MCF 10A (cell line): ENCODE measurements at regions not wholly inside any gene's neighbourhood (a gene's known extent, or its start where the extent isn't known, plus 50 kb on each side); places are given as distances from the start of the nearest gene placed in this dataset.

Experiments
- BruUV-seq: library from RNA; stranded (reverse); fragments of 400-500 nt; replicated peaks from 2 replicates; lab custom pipeline; 2021; lab: Mats Ljungman, UMichigan
- CTCF ChIA-PET: fragments of 300-600 bp; sonication (Branson Sonifier 250); formaldehyde crosslinking; extraction: SDS; loops from one replicate; lab custom pipeline; 2021; ENCODE audit warnings: antibody characterized with exemption, inconsistent platforms; lab: Yijun Ruan, JAX
- POLR2A ChIA-PET: fragments of 300-600, 350-650 bp; sonication (Branson Sonifier 250); formaldehyde crosslinking; extraction: SDS; loops from one replicate; lab custom pipeline; 2020; ENCODE audit warnings: antibody characterized with exemption, inconsistent platforms; lab: Yijun Ruan, JAX
- DNase-seq: peaks from one replicate; pipeline ENCODE4 v3.0.0-alpha.2; 2018; ENCODE audit not compliant: unreplicated experiment
- H3K27ac Mint-ChIP-seq: one replicate; pipeline ENCODE4 v1.8.0; 2022; ENCODE audit warnings: mild to moderate bottlenecking, low read depth, mixed read lengths; ENCODE audit not compliant: unreplicated experiment
- H3K27me3 Mint-ChIP-seq: one replicate; pipeline ENCODE4 v1.8.0; 2022; ENCODE audit warnings: mixed read lengths; ENCODE audit not compliant: insufficient read depth, unreplicated experiment
- H3K36me3 Mint-ChIP-seq: one replicate; pipeline ENCODE4 v1.8.0; 2022; ENCODE audit warnings: mild to moderate bottlenecking, moderate library complexity, mixed read lengths; ENCODE audit not compliant: insufficient read depth, unreplicated experiment
- H3K4me1 Mint-ChIP-seq: one replicate; pipeline ENCODE4 v1.8.0; 2022; ENCODE audit warnings: mixed read lengths; ENCODE audit not compliant: insufficient read depth, unreplicated experiment
- H3K4me3 Mint-ChIP-seq: one replicate; pipeline ENCODE4 v1.8.0; 2022; ENCODE audit warnings: mild to moderate bottlenecking, moderate library complexity, mixed read lengths; ENCODE audit not compliant: unreplicated experiment
- H3K9me3 Mint-ChIP-seq: one replicate; pipeline ENCODE4 v1.8.0; 2022; ENCODE audit warnings: mixed read lengths; ENCODE audit not compliant: unreplicated experiment
- CTCF ChIP-seq: fragments of 200-600 bp; IDR thresholded peaks from one replicate; pipeline ENCODE4 v1.8.0; 2022; ENCODE audit warnings: antibody characterized with exemption, mild to moderate bottlenecking; ENCODE audit not compliant: unreplicated experiment
- intact Hi-C: fragments of 100-400 bp; cut with micrococcal nuclease; formaldehyde crosslinking; loops from 2 replicates; pipeline ENCODE4 v1.14.1; 2022

GRCh38 chr13:104577071-104577815 is 1511.0 kb upstream of the SLC10A2 start:
- Mint-ChIP-seq H3K4me3 (no peak overlapping the region), H3K27ac (no peak overlapping the region), H3K9me3 (no peaks in the 10 kb centered on the region), H3K4me1 (no peaks in the 10 kb centered on the region), H3K36me3 (no peaks in the 10 kb centered on the region), H3K27me3 (no peaks in the 10 kb centered on the region)
- TF ChIP-seq CTCF, result no peak
- ChIA-PET CTCF (interaction anchor here (1.7 kb wide), 1 partner anchor 196 kb away, joined by 3 read pairs; no protein-coding TSS in a partner anchor), POLR2A (no interaction called here)
- no peak for DNase-seq
- intact Hi-C loops, result loop anchor here (10.0 kb wide), 1 partner anchor 628 kb away; no protein-coding TSS in a partner anchor
- BruUV-seq, result no TSS peak

DNA sequence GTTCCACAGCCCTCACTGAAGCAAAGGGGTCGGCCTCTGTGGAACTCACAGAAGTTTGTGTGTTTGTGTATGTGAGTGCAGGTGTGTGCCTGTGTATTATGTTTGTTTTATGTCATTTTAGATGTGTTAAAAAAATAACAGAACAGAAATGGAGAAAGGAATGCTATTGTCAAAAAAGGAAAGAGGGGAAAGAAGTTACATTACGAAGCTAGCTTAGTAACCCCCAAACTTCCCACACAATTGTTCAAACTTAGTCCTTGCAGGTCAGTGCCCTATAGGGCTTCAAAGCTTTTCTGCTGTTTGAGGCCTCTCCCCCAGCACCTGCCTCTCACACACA is 1505.6 kb upstream of the SLC10A2 start:
- no peaks in the 10 kb centered on the region for H3K36me3 Mint-ChIP-seq
- DNase-seq, result no peak
- CTCF ChIA-PET, result interaction anchor here (0.6 to 3.4 kb wide), 37 partner anchors 10 to 1991 kb away, joined by 3 to 43 read pairs (median 3); partner anchors contain the start of gene EFNB2
- no peak for TF ChIP-seq CTCF
- peak overlapping the region; percentile 62 for H3K4me3 Mint-ChIP-seq
- peaks cover 11% of the 10 kb centered on the region for H3K4me1 Mint-ChIP-seq
- BruUV-seq, result no TSS peak
- no peaks in the 10 kb centered on the region for H3K9me3 Mint-ChIP-seq
- POLR2A ChIA-PET, result interaction anchor here (0.7 to 3.9 kb wide), 5 partner anchors 11 to 1963 kb away, joined by 3 to 33 read pairs (median 4); partner anchors contain the start of gene EFNB2
- intact Hi-C loops, result loop anchor here (1.0 to 10.0 kb wide), 8 partner anchors 253 to 1964 kb away; no protein-coding TSS in a partner anchor
- H3K27me3 Mint-ChIP-seq, result no peaks in the 10 kb centered on the region
- peak overlapping the region; percentile 28 for H3K27ac Mint-ChIP-seq

- Mint-ChIP-seq H3K27me3 (no peaks in the 10 kb centered on the region), H3K27ac (peak overlapping the region; percentile 28), H3K9me3 (no peaks in the 10 kb centered on the region), H3K36me3 (no peaks in the 10 kb centered on the region), H3K4me3 (peak overlapping the region; percentile 62), H3K4me1 (peaks cover 11% of the 10 kb centered on the region)
- intact Hi-C loops, result loop anchor here (1.0 to 10.0 kb wide), 8 partner anchors 253 to 1965 kb away; no protein-coding TSS in a partner anchor
- CTCF ChIA-PET, result interaction anchor here (0.6 to 3.4 kb wide), 44 partner anchors 8 to 1992 kb away, joined by 3 to 43 read pairs (median 3); partner anchors contain the start of gene EFNB2
- peak; percentile 74 for TF ChIP-seq CTCF
- BruUV-seq, result no TSS peak
- peak; percentile 80 for DNase-seq
- POLR2A ChIA-PET, result interaction anchor here (0.6 to 3.9 kb wide), 5 partner anchors 10 to 1964 kb away, joined by 3 to 33 read pairs (median 4); partner anchors contain the start of gene EFNB2
Measured at GRCh38 chr13:104571161-104571892, 1505.1 kb upstream of the SLC10A2 start.

GRCh38 chr13:104567114-104567513 is 1500.9 kb upstream of the SLC10A2 start:
- no peaks in the 10 kb centered on the region for H3K27me3 Mint-ChIP-seq
- no peak overlapping the region for H3K4me3 Mint-ChIP-seq
- POLR2A ChIA-PET, result no interaction called here
- H3K27ac Mint-ChIP-seq, result no peak overlapping the region
- no peak for DNase-seq
- intact Hi-C loops, result no loop called here
- peaks cover 6% of the 10 kb centered on the region for H3K9me3 Mint-ChIP-seq
- CTCF ChIA-PET, result interaction anchor here (0.7 to 1.0 kb wide), 2 partner anchors 1171 to 1969 kb away, joined by 4 read pairs; no protein-coding TSS in a partner anchor
- H3K4me1 Mint-ChIP-seq, result peaks cover 11% of the 10 kb centered on the region
- TF ChIP-seq CTCF, result no peak
- BruUV-seq, result no TSS peak
- no peaks in the 10 kb centered on the region for H3K36me3 Mint-ChIP-seq
